Jurkat, Clone E6-1 (cell line): ENCODE measurements at regions not wholly inside any gene's neighbourhood (a gene's known extent, or its start where the extent isn't known, plus 50 kb on each side); places are given as distances from the start of the nearest gene placed in this dataset.
A peak's percentile ranks its signal among the peaks of the same experiment; 100 is the strongest.

ENCODE experiments used
- DNase-seq: peaks from one replicate; pipeline ENCODE4 v3.0.0-alpha.2; 2011; ENCODE audit warnings: low read depth, low spot score
- H3K4me3 ChIP-seq: 2 replicates; pipeline ENCODE4 v1.5.1; 2011; ENCODE audit warnings: mild to moderate bottlenecking, low read length, control low read depth, moderate library complexity

- no peak overlapping the region for H3K4me3 ChIP-seq
- no peak for DNase-seq
Measured at GRCh38 chr13:95352486-95352885, 51.2 kb upstream of the ABCC4 start.

- no peak overlapping the region for H3K4me3 ChIP-seq
- no peak for DNase-seq
Measured at GRCh38 chr13:95354156-95354555, 52.9 kb upstream of the ABCC4 start.

DNA sequence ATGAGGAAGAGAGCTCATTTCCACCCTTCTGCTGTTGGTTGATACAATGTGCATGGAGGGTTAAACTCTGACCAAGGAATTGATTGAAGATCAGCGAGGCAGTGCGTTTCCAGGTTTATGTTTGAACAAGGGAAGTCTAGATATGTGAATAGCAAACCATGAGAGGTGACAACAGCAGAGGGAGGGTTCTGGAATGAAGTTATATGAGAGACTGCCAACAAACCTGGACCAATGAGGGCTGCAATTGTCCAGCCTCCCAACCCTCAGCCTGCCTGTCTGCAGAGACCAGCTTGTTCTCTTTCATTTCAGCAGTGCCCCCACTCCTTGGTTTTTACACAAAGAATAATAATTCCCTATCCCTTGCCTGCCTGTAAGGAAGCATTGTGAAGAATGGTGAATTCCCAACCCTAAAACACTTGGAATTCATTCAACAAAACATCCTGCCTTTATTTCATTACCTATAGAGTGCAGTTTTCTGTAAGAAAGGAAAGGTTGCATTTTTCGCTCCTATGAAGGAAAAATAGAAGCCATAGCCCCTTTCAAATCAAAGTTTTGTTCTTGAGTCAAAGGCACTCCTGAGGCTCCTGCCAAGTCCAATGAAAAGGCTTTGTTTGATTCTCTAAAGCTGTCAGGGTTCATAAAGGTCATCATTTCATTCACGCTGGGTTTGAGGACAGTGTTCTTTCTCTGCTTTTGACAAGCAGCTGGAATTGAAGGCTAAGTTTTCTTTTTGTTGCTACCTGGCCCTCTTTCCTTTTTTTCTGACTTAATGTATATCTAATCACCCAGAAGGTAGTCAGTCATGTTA is 53.6 kb upstream of the ABCC4 start:
- no peak overlapping the region for H3K4me3 ChIP-seq
- DNase-seq, result no peak

DNA sequence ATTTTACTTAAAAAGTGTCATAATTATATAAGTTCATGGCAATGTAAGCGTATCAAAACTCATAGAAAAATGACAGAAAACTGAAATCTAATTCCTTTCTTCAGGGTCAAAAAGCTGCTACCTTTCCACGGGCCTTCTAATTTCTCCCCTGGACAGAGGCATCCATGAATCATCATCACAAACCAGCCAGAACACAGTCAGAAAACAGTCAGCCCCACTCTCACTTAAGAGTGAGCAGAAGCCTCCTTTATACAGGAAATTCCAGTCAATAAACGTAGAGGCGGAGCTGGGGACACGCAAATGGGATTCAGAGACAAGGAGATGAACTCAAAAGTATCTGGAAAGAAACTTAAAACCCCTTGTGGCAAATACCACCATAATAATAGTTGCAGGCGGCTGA is 54.2 kb upstream of the ABCC4 start:
- no peak overlapping the region for H3K4me3 ChIP-seq
- no peak for DNase-seq

- no peak for DNase-seq
Measured at GRCh38 chr13:95356916-95357315, 55.7 kb upstream of the ABCC4 start.

DNA sequence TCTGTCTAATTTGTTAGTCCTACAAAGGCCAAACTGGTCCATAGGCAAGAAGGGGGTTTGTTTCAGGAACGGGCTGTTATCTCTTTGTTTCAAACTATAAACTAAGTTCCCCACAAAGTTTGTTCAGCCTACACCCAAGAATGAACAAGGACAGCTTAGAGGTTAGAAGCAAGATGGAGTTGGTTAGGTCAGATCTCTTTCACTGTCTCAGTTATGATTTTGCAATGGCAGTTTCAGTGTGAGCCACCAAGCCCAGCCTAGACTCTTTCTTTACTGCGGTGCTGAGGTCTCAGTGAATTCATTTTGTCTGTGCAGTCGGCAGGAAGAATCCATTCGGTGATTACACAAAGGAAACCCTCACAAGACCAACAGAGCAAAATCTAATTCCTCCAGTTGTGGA is 56.6 kb upstream of the ABCC4 start:
- DNase-seq, result no peak
- no peak overlapping the region for H3K4me3 ChIP-seq

More at GRCh38 chr13:95356916-95357315, 55.7 kb upstream of the ABCC4 start:
- no peak overlapping the region for H3K4me3 ChIP-seq

DNA sequence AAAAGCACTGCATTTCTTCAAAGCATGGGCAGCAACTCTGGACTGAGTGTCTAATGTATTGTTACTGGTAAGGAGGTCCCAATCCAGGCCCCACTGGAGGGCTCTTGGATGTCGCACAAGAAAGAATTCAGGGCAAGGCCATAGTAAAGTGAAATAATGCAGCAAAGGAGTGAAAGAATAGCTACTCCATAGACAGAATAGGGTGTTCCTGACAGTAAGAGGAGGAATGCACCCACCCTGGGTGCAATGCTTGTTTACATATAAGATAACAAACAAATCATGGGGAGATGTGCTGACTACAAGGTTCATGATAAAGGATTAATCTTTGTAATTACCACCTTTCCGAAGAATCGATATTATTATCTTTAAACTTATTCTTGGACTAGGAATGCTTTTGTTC is 58.8 kb upstream of the ABCC4 start:
- H3K4me3 ChIP-seq, result no peak overlapping the region
- no peak for DNase-seq

DNA sequence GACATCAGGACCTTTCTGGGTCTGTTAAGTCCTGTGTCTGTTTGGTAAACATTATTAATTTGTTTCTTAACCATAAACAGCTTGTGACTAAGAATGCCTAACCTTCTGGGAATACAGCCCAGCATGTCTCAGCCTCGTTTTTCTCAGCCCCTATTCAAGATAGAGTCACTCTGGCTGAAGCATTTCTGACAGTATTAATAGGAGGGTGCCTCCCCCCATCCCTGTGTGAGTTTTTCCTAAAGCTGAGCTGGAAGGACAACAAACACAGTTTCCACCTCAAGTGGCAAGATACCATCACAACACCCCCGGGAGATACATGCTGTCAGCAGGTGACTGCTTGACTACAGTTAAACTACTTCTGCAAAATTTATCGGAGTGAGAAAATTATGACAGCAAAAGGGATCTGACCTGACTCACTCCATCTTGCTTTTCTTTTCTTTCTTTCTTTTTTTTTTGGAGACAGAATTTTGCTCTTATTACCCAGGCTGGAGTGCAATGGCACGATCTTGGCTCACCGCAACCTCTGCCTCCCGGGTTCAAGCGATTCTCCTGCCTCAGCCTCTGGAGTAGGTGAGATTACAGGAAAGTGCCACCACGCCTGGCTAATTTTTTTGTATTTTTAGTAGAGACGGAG is 59.3 kb upstream of the ABCC4 start:
- no peak overlapping the region for H3K4me3 ChIP-seq
- DNase-seq, result no peak

DNA sequence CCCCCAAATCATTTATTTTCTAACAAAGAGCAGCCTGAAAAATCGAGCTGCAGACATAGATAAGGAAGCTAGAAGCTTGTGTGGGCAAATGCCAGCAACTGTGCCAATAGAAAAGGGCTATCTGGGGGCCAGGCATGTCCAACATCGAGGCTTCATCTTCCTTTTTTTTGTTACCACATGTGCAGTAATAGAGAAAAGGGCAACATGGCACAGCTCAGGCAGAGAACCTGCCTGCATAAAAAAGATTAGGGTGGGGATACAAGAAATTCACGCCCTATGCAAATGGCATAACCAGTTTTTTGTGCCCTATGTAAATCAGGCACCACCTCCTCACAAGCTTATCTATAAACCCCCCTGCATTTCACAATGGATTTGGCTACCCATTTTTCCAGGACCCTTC is 60.4 kb upstream of the ABCC4 start:
- no peak for DNase-seq
- H3K4me3 ChIP-seq, result no peak overlapping the region

DNA sequence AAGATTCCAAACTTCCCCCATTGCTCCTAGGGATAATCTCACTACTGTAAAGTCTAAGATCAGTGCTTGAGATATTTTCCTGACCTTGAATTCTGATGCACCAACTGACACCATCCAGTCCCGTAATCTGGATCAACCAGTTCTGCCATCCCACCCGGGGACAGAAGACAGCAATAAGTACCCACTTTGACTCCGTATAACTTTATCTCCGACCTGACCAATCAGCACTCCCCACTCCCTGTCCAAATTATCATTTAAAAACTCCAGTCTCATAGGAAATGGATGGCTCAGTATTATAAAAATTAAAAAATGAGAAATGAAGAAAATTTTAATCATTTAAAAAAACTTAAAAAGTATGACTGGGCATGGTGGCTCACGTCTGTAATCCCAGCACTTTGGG is 61.4 kb upstream of the ABCC4 start:
- no peak overlapping the region for H3K4me3 ChIP-seq
- no peak for DNase-seq

DNA sequence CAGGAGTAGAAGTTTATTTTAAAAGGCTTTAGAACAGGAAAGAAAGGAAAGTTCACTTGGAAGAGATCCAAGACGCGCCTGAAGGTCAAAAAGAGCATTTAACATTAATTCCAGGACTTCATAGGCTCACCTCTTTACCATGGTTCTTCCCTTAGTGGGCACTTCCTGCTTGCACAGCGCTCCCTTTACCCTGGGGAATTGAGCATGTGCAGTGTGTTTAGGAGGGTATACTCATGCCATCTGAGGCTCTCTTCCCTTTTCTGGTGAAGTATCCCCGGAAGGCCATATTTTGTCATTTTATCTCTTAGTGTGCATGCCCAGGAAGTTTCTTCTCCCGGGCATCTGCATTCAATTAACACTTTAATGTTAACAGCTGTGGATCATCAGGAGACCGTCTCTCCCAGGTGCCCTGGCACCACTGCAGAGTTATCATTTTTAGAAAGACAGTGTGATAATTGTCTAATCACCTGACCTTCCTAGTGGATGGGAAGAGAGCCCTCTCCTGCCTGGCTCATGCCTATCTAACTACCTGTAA is 66.1 kb upstream of the ABCC4 start:
- DNase-seq, result no peak

DNA sequence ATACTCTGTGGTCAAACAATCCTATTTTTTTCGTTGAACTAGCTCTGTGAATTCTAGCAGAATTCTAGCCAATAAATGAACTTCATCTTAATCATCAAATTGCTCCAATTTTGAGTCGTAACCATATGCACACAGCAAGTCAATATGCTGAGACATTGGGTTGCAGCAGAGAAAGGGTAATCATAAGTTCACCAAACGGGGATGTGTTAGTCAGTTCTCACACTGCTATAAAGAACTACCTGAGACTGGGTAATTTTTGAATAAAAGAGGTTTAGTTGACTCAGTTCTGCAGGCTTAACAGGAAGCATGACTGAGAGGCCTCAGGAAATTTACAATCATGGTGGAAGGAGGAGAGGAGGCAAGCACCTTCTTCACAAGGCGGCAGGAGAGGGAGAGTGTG is 67.7 kb upstream of the ABCC4 start:
- no peak for DNase-seq
- H3K4me3 ChIP-seq, result no peak overlapping the region

More for the DNA sequence above, 66.1 kb upstream of the ABCC4 start:
- H3K4me3 ChIP-seq, result no peak overlapping the region

DNA sequence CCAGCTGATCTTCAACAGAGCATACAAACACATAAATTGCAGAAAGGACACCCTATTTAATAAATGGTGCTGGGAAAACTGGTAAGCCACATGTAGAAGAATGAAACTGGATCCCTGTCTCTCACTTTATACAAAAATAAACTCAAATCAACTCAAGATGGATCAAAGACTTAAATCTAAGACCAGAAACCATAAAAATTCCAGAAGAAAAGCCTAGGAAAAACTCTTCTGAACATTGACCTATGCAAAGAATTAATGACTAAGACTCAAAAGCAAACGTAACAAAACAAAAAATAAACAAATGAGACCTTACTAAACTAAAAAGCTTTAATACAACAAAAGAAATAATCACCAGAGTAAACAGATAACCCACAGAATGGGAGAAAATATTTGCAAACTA is 74.5 kb upstream of the ABCC4 start:
- H3K4me3 ChIP-seq, result no peak overlapping the region
- no peak for DNase-seq

DNA sequence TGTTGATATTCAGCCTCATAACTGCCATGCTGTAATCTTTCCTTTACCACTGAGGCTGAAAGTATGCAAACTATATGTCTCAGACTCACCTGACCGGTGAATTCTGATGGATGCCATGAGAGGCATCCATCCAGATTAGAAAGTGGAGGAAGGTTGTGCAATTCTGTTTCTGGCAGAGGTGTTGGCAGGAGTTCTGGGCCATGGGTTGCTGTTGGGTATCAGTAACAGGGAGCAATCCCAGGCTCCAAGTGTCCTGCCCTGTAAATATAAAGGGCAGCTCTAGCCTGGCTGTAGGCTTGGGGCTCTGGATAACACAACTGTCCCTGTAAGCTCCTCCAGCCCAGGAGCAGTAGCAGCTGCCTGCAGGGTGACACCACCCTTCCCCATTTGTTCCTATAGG is 77.4 kb upstream of the ABCC4 start:
- no peak overlapping the region for H3K4me3 ChIP-seq
- DNase-seq, result no peak

- DNase-seq, result peak; percentile 86
- H3K4me3 ChIP-seq, result no peak overlapping the region
Measured at GRCh38 chr13:95380468-95381211, 79.4 kb upstream of the ABCC4 start.

DNA sequence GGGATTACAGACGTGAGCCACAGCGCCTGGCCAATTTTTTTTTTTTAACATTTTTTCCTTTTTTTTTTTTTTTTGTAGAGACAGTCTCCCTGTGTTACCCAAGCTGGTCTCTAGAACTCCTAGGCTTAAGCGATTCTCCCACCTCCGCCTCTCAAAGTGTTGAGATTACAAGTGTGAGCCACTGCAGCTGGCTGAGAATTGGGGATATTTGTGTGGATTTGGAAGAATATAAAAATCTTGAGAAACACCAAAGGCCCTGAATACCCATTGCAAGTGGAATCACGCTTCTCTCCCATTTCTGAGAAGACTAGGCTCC is 79.9 kb upstream of the ABCC4 start:
- H3K4me3 ChIP-seq, result no peak overlapping the region
- no peak for DNase-seq

DNA sequence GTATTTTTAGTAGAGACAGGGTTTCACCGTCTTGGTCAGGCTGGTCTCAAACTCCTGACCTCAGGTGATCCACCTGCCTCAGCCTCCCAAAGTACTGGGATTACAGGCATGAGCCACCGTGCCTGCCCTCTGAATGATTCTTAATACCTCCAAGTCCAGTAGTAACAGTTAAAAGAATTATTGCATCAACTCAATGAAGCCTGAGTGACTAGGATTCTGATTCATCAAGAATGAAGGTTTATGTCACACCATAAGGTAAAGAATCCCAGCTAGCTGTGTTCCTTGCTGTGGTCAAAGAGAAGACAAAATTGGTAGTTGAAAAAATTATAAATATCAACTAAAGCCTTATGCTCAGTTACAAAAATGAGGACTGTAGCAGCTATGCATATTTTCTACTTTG is 81.2 kb upstream of the ABCC4 start:
- no peak for DNase-seq
- H3K4me3 ChIP-seq, result no peak overlapping the region

DNA sequence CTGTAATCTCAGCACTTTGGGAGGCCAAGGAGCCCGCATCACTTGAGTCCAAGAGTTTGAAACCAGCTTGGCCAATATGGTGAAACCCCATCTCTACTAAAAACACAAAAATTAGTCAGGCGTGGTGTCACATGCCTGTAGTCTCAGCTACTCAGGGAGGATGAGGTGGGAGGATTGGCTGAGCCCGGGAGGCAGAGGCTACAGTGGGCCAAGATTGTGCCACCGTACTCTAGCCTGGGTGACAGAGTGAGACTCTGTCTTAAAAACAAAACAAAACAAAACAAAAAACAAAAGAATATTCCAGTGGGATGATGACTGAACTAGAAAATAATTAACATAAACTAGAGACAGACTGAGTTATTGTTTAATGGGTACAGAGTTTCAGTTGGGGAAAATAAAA is 81.7 kb upstream of the ABCC4 start:
- DNase-seq, result no peak
- H3K4me3 ChIP-seq, result no peak overlapping the region

DNA sequence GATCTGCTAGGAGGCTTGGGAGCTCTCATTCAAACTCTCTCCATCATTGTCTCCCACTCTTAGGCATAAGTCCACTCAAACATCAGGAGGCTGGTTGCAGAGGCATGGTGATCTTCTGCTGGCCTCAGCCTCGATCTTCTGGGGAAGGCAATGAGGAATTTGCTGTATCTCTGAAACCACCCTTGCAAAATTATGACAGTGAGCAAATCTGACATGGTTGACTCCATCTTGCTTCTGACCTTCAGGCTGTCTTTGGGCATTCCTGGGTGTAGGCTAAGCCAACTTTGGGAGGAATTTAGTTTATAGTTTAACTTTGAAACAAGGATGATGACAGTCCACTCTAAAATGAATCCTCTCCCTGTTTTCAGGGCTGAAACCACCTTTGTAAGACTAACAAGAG is 84.1 kb upstream of the ABCC4 start:
- no peak for DNase-seq
- no peak overlapping the region for H3K4me3 ChIP-seq

GRCh38 chr13:95385798-95386197 is 84.5 kb upstream of the ABCC4 start:
- H3K4me3 ChIP-seq, result no peak overlapping the region
- DNase-seq, result no peak
